Left lung (tissue), 4 donors: ENCODE measurements at regions not wholly inside any gene's neighbourhood (a gene's known extent, or its start where the extent isn't known, plus 50 kb on each side); places are given as distances from the start of the nearest gene placed in this dataset.

ENCODE experiments used
- ATAC-seq: fragments of 200-7000 bp; cut with Tn5 transposase; one replicate; pipeline ENCODE4 v1.9.1; 2020; ENCODE audit warnings: moderate library complexity
- DNase-seq, 4 donors: peaks; one replicate each; pipeline ENCODE4 v3.0.0-alpha.2; 2013 to 2020
- H3K27ac ChIP-seq, 2 donors: fragments of 200-600 bp; sonication (generic) in 1 of 2; one replicate each; pipeline versions ENCODE4 v1.5.0 to v1.8.0; 2020 to 2021
- H3K27me3 ChIP-seq, 2 donors: fragments of 200-600 bp; sonication (generic) in 1 of 2; one replicate each; pipeline versions ENCODE4 v1.5.0 to v1.8.0; 2020 to 2021
- H3K36me3 ChIP-seq, 2 donors: fragments of 200-600 bp; sonication (generic) in 1 of 2; one replicate each; pipeline versions ENCODE4 v1.5.0 to v1.8.0; 2020 to 2021
- H3K4me1 ChIP-seq, 2 donors: fragments of 200-600 bp; one replicate each; pipeline ENCODE4 v1.8.0; 2021
- H3K4me3 ChIP-seq, 2 donors: fragments of 200-600 bp; sonication (generic) in 1 of 2; one replicate each; pipeline versions ENCODE4 v1.5.0 to v1.8.0; 2020 to 2021; ENCODE audit warnings: mild to moderate bottlenecking in 1 of 2
- H3K9me3 ChIP-seq, 2 donors: fragments of 200-600 bp; sonication (generic) in 1 of 2; one replicate each; pipeline versions ENCODE4 v1.5.0 to v1.8.0; 2020 to 2021
- intact Hi-C, 2 donors: fragments of 100-400 bp; cut with DNase I; formaldehyde crosslinking; loops; one replicate each; pipeline versions ENCODE4 v1.11.2 to v1.14.2; 2022
- TF ChIP-seq, protein P1 (sequence below), 2 donors: fragments of 200-600 bp; sonication (generic) in 1 of 2; IDR thresholded peaks; one replicate each; pipeline versions ENCODE4 v1.5.0 to v1.8.0; 2021; ENCODE audit warnings: antibody characterized with exemption in 2 of 2
- donor health status: DM: no; HTN: yes; CAD: no.
- donor health status: DM: no; HTN: no; CAD: no.

DNA sequence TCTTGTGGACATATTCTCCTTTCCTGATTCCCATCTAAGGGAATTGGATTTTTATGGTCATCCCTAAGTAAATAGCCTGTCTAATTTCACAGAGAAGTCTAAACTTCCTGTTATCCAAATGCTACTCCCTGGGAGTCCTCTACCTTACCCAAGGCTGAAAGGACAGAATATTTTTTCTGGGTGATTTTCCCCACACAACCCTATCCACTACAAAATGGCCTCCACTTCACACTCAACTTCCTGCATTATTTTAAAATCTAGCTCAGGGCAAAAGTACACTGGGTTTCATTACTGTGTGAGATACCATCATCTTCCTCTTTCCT lies 77.5 kb upstream of the ABI3BP start:
- H3K27ac ChIP-seq = no peak overlapping the region
- intact Hi-C loops = no loop called here
- DNase-seq = no peak

DNA sequence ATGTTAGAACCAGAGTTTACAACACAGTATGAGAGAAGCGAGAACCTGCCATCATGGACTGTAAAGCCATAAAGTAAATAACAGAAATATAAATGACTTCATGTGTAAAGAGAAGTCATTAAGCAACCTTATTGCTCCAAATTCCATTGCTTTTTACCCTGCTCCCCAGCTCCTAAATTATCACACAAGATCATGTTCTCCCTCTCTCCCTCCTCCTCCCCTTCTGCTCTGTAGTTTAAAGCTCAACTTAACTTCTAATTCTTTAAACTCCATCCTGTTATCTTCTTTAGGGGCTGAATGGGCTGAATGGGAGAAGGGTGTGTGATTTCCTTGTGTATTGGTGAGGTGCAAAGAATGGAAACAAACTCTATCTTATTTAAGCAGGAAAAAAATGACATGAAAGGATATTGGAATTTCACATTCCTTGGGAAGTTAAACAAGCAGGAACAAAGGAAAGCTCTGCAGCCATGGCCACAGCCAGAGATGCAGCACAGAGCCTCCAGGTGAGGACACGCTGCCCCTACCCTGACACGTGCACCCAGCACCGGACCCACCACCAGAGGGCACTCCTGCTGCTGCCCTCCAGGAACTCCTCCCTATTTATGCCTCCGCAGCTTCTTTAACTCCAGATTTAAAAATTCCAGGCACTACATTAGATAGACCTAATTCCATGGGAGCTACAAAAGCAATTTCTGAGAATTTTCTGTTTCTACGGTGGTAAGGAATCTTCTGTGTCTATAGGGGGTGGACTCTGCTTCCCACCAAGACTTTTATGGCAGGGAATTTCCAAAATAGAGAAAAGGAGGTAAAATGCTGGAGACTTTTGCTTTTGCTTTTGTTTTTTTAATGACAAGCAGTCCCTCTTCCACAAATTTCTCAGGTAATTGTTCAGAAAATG lies 76.9 kb upstream of the ABI3BP start:
- TF ChIP-seq, protein P1, sequence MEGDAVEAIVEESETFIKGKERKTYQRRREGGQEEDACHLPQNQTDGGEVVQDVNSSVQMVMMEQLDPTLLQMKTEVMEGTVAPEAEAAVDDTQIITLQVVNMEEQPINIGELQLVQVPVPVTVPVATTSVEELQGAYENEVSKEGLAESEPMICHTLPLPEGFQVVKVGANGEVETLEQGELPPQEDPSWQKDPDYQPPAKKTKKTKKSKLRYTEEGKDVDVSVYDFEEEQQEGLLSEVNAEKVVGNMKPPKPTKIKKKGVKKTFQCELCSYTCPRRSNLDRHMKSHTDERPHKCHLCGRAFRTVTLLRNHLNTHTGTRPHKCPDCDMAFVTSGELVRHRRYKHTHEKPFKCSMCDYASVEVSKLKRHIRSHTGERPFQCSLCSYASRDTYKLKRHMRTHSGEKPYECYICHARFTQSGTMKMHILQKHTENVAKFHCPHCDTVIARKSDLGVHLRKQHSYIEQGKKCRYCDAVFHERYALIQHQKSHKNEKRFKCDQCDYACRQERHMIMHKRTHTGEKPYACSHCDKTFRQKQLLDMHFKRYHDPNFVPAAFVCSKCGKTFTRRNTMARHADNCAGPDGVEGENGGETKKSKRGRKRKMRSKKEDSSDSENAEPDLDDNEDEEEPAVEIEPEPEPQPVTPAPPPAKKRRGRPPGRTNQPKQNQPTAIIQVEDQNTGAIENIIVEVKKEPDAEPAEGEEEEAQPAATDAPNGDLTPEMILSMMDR (IDR thresholded peaks at IDR 0.05) = peak; percentile 62 to 68
- no peaks in the 10 kb centered on the region for H3K9me3 ChIP-seq
- no peaks in the 10 kb centered on the region for H3K4me1 ChIP-seq
- H3K27me3 ChIP-seq = no peaks in the 10 kb centered on the region
- ATAC-seq (peak; percentile 88), DNase-seq (peak in 3 of 4 donors; percentile 19 to 83 (median 41))
- H3K4me3 ChIP-seq = no peak overlapping the region
- no peaks in the 10 kb centered on the region for H3K36me3 ChIP-seq
- intact Hi-C loops = no loop called here
- H3K27ac ChIP-seq = no peak overlapping the region

More for the DNA sequence above, 77.5 kb upstream of the ABI3BP start:
- no peaks in the 10 kb centered on the region for H3K27me3 ChIP-seq
- H3K36me3 ChIP-seq = no peaks in the 10 kb centered on the region
- no peaks in the 10 kb centered on the region for H3K4me1 ChIP-seq
- H3K4me3 ChIP-seq = no peak overlapping the region
- TF ChIP-seq, protein P1 (IDR thresholded peaks at IDR 0.05) = no peak
- H3K9me3 ChIP-seq = no peaks in the 10 kb centered on the region
- ATAC-seq = no peak

DNA sequence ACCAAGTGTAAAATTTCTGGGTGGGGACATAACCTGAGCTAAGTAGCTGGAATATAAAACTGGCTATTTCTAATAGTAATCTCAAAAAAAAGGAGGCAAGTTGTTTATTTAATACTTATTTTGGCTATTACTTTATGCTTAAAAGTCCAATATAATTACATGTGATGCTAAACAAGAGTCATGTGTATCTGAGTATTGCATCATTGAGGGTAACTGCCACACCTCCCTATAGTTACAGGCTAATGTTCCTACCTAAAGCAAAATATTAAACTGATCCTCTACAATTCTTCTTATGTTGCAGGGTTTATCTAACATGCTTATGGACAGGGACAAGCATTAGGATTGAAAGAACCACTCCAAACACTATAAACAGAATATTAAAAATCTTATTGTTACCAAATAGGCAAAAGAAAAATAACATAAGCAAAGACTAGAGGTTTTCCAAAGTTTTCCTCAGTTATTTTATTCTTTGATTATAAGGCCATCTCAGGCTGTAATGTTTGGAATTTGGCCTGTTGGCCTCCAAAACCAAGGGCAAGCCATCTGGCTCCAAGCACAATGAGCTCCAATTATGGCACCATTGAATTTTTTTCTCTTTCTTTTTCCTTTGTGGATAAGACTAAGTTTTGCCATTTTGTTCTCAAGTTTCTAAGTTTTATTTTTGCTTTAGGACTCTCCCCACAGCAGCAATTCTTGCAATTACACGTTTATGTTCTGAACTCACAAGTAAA lies 75.8 kb upstream of the ABI3BP start:
- no peak overlapping the region for H3K27ac ChIP-seq

DNA sequence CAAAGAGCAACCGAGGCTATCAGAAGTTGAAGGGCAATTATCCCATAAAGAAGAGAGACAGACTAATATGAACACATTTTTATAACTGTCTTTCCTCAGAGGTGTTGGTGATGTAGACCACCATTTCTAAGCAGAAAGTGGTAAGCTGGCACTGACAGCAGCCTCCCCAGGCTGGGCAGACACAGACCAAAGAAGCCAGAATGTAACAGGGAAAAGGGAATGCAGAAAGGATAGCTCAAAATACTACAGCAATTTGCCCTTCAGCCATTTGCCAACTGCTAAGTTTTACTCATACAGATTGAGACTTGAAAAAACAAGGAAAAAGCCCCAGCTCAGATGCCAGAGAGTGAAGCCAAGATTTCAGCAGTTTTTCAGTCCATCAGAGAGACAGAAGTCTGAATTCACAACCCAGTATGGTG lies 73.5 kb upstream of the ABI3BP start:
- DNase-seq (peak in 2 of 4 donors; percentile 11 to 13), ATAC-seq (no peak)
- Histone ChIP-seq H3K9me3 (no peaks in the 10 kb centered on the region), H3K36me3 (no peaks in the 10 kb centered on the region), H3K4me3 (no peak overlapping the region), H3K27me3 (no peaks in the 10 kb centered on the region), H3K27ac (peak overlapping the region; percentile 22 to 39), H3K4me1 (no peaks in the 10 kb centered on the region)
- TF ChIP-seq, protein P1 (IDR thresholded peaks at IDR 0.05) = no peak
- intact Hi-C loops = no loop called here

More for the DNA sequence above, 75.8 kb upstream of the ABI3BP start:
- no peaks in the 10 kb centered on the region for H3K4me1 ChIP-seq
- H3K36me3 ChIP-seq = no peaks in the 10 kb centered on the region
- DNase-seq (no peak), ATAC-seq (no peak)
- intact Hi-C loops = no loop called here
- H3K4me3 ChIP-seq = no peak overlapping the region
- TF ChIP-seq, protein P1 (IDR thresholded peaks at IDR 0.05) = no peak
- H3K9me3 ChIP-seq = no peaks in the 10 kb centered on the region
- H3K27me3 ChIP-seq = no peaks in the 10 kb centered on the region

DNA sequence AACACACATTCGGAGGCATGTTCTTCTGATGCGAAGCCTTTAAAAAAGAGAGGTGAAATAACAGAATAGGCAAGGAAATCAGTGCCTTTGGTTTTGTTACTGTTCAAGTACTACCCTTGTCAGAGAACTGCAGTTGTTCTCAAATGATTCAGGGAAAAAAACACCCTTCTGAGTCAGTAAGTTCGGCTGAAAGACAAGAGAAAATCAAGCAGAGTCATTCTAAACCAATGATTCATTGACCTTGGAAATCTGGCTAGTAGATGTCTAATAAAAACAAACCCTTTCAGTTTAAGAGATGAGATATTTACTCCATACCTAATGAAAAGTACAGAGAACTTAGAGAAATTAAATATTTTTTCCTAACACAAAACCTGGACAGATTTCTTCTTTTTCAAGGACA lies 72.7 kb upstream of the ABI3BP start:
- Histone ChIP-seq H3K4me1 (no peaks in the 10 kb centered on the region), H3K36me3 (no peaks in the 10 kb centered on the region), H3K4me3 (no peak overlapping the region), H3K27ac (peak overlapping the region; percentile 22 to 39), H3K9me3 (peaks cover 0 to under 1% of the 10 kb centered on the region in 2 donors), H3K27me3 (no peaks in the 10 kb centered on the region)
- intact Hi-C loops = no loop called here
- ATAC-seq (peak; percentile 71), DNase-seq (no peak)
- TF ChIP-seq, protein P1 (IDR thresholded peaks at IDR 0.05) = no peak
